MM.1S (cell line): ENCODE measurements at regions not wholly inside any gene's neighbourhood (a gene's known extent, or its start where the extent isn't known, plus 50 kb on each side); places are given as distances from the start of the nearest gene placed in this dataset.

ENCODE experiments used
- DNase-seq: peaks from one replicate; pipeline ENCODE4 v3.0.0-alpha.2; 2015
- H2AFZ ChIP-seq: fragments of 300-600 bp; sonication (generic); 2 replicates; pipeline ENCODE4 v1.6.0; 2016; ENCODE audit warnings: antibody characterized with exemption, low read length
- H3F3A ChIP-seq: fragments of 300-600 bp; sonication (generic); 2 replicates; pipeline ENCODE4 v1.6.1; 2016; ENCODE audit warnings: mild to moderate bottlenecking, antibody characterized with exemption, low read length, moderate library complexity, mixed read lengths; ENCODE audit not compliant: insufficient read depth
- H3K27ac ChIP-seq: fragments of 300-600 bp; sonication (generic); 2 replicates; pipeline ENCODE4 v1.5.1; 2016; ENCODE audit warnings: mild to moderate bottlenecking, low read length
- H3K27me3 ChIP-seq: fragments of 300-600 bp; sonication (generic); replicated peaks from 2 replicates; pipeline ENCODE4 v1.6.0; 2016; ENCODE audit warnings: low read length; ENCODE audit not compliant: insufficient read depth
- H3K36me3 ChIP-seq: fragments of 300-600 bp; sonication (generic); replicated peaks from 2 replicates; pipeline ENCODE4 v1.6.1; 2016; ENCODE audit warnings: mild to moderate bottlenecking, low read length, mixed read lengths; ENCODE audit not compliant: insufficient read depth
- H3K4me1 ChIP-seq: fragments of 300-600 bp; sonication (generic); 2 replicates; pipeline ENCODE4 v1.6.1; 2016; ENCODE audit warnings: low read length, mixed read lengths
- H3K4me2 ChIP-seq: fragments of 300-600 bp; sonication (generic); 2 replicates; pipeline ENCODE4 v1.6.0; 2016; ENCODE audit warnings: low read depth, low read length
- H3K4me3 ChIP-seq: fragments of 300-600 bp; sonication (generic); 2 replicates; pipeline ENCODE4 v1.5.1; 2016; ENCODE audit warnings: low read length, mixed read lengths
- H3K79me2 ChIP-seq: fragments of 300-600 bp; sonication (generic); 2 replicates; pipeline ENCODE4 v1.6.1; 2016; ENCODE audit warnings: mixed run types, low read length, mixed read lengths
- H3K9ac ChIP-seq: fragments of 300-600 bp; sonication (generic); 2 replicates; pipeline ENCODE4 v1.6.1; 2016; ENCODE audit warnings: low read length, mixed read lengths
- H3K9me2 ChIP-seq: fragments of 300-600 bp; sonication (generic); replicated peaks from 2 replicates; pipeline ENCODE4 v1.6.1; 2016; ENCODE audit warnings: mild to moderate bottlenecking, low read length, mixed read lengths; ENCODE audit not compliant: insufficient read depth
- H3K9me3 ChIP-seq: fragments of 300-600 bp; sonication (generic); replicated peaks from 2 replicates; pipeline ENCODE4 v1.6.1; 2016; ENCODE audit warnings: mild to moderate bottlenecking, low read length, mixed read lengths; ENCODE audit not compliant: insufficient read depth
- H4K20me1 ChIP-seq: fragments of 300-600 bp; sonication (generic); 2 replicates; pipeline ENCODE4 v1.6.1; 2016; ENCODE audit warnings: mild to moderate bottlenecking, low read length, moderate library complexity, mixed read lengths; ENCODE audit not compliant: insufficient read depth
- EZH2 ChIP-seq: fragments of 300-600 bp; sonication (generic); optimal IDR thresholded peaks from 2 replicates; pipeline ENCODE3; 2017; ENCODE audit warnings: low read depth, mild to moderate bottlenecking, antibody characterized with exemption, low read length, mixed read lengths
- EZH2phosphoT487 ChIP-seq: fragments of 300-600 bp; sonication (generic); IDR thresholded peaks from 2 replicates; pipeline ENCODE4 v1.6.1; 2018; ENCODE audit warnings: antibody characterized with exemption, low read length
- TF ChIP-seq, protein P1 (sequence below): fragments of 300-600 bp; sonication (generic); IDR thresholded peaks from 2 replicates; pipeline ENCODE4 v1.5.1; 2016; ENCODE audit warnings: antibody characterized with exemption, low read length, mixed read lengths

DNA sequence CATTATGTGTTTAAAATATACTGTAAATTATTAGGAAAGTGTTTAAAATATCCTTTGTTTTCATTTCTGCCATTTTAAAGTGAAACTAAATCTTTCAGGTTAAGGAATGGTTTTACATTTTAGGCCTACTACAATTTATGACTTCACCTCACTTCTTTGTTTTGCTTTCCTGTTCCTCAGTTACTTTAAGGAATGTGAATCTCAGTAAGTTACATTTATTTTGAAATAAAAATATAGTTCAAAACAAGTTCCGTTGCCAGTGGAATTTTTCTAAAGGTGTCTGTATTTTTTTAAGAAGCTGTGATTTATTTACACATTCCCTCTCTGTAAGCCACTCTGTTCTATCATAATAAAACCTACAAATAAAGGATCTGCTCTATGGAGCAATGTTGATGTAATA is 630.9 kb upstream of the AGTR1 start:
- no peak overlapping the region for H3K4me3 ChIP-seq
- no peaks in the 10 kb centered on the region for H3K36me3 ChIP-seq
- no peaks in the 10 kb centered on the region for H4K20me1 ChIP-seq
- no peaks in the 10 kb centered on the region for H3K9me2 ChIP-seq
- no peak overlapping the region for H3K9ac ChIP-seq
- 0 out of 2 replicates have a peak overlapping the region, but pooled peaks have one; percentile 13 for H3K4me2 ChIP-seq
- H2AFZ ChIP-seq: no peak overlapping the region
- H3F3A ChIP-seq: no peaks in the 10 kb centered on the region
- H3K9me3 ChIP-seq: no peaks in the 10 kb centered on the region
- no peaks in the 10 kb centered on the region for H3K27me3 ChIP-seq
- TF ChIP-seq EZH2phosphoT487 (no peak), EZH2 (no peak)
- TF ChIP-seq, protein P1, sequence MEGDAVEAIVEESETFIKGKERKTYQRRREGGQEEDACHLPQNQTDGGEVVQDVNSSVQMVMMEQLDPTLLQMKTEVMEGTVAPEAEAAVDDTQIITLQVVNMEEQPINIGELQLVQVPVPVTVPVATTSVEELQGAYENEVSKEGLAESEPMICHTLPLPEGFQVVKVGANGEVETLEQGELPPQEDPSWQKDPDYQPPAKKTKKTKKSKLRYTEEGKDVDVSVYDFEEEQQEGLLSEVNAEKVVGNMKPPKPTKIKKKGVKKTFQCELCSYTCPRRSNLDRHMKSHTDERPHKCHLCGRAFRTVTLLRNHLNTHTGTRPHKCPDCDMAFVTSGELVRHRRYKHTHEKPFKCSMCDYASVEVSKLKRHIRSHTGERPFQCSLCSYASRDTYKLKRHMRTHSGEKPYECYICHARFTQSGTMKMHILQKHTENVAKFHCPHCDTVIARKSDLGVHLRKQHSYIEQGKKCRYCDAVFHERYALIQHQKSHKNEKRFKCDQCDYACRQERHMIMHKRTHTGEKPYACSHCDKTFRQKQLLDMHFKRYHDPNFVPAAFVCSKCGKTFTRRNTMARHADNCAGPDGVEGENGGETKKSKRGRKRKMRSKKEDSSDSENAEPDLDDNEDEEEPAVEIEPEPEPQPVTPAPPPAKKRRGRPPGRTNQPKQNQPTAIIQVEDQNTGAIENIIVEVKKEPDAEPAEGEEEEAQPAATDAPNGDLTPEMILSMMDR: no peak
- H3K79me2 ChIP-seq: no peaks in the 10 kb centered on the region
- no peak for DNase-seq
- no peaks in the 10 kb centered on the region for H3K4me1 ChIP-seq
- H3K27ac ChIP-seq: no peak overlapping the region

DNA sequence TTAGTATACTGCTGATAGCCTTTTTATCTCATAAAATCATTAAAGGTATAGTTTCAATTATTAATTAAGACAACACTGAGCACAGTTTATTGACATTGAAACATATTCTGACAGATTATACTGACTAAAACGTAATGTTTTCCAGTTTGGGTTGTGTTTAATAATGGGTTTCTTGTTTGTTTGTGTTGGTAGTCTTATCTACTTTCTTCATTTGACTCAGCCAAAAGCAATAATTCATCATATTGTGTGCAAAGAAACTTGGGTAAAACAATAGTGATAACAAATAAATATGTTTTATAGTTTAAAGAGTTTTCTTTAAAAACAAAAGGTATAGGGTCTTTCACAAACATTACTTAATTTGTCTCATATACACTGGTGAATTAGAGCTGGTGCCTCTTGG is 629.2 kb upstream of the AGTR1 start:
- no peaks in the 10 kb centered on the region for H3K27me3 ChIP-seq
- no peaks in the 10 kb centered on the region for H3K9me3 ChIP-seq
- no peak overlapping the region for H3K27ac ChIP-seq
- no peak overlapping the region for H3K4me3 ChIP-seq
- no peaks in the 10 kb centered on the region for H3K9me2 ChIP-seq
- no peaks in the 10 kb centered on the region for H4K20me1 ChIP-seq
- TF ChIP-seq, protein P1: no peak
- TF ChIP-seq EZH2phosphoT487: no peak
- no peak for TF ChIP-seq EZH2
- DNase-seq: no peak
- no peaks in the 10 kb centered on the region for H3F3A ChIP-seq
- no peaks in the 10 kb centered on the region for H3K79me2 ChIP-seq
- H3K4me2 ChIP-seq: no peak overlapping the region
- H2AFZ ChIP-seq: no peak overlapping the region
- no peaks in the 10 kb centered on the region for H3K4me1 ChIP-seq
- H3K9ac ChIP-seq: no peak overlapping the region
- no peaks in the 10 kb centered on the region for H3K36me3 ChIP-seq

DNA sequence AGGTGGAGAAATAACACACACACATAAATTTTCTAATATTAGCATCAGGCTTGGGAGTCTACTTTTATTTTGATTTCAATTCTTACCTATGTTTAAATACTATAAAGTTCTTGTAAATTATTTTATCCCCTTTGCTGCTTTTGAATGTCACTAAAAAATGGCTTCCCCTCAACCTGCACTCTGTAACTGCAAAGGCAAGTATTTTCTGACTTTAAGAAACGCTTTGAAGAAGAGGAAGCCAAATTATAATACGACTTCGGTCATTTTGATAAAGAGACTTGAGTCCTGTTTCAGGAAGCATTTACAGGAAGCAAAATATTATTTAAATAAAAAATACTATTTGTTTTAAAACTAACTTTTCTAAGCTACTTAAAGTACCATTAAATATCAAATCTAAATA is 627.7 kb upstream of the AGTR1 start:
- TF ChIP-seq, protein P1: no peak
- TF ChIP-seq EZH2phosphoT487: no peak
- no peak for TF ChIP-seq EZH2
- no peak overlapping the region for H3K27ac ChIP-seq
- no peaks in the 10 kb centered on the region for H3K79me2 ChIP-seq
- no peak overlapping the region for H3K4me2 ChIP-seq
- H4K20me1 ChIP-seq: no peaks in the 10 kb centered on the region
- H3K4me1 ChIP-seq: no peaks in the 10 kb centered on the region
- no peak for DNase-seq
- H3F3A ChIP-seq: no peaks in the 10 kb centered on the region
- H3K9me3 ChIP-seq: no peaks in the 10 kb centered on the region
- H3K9ac ChIP-seq: no peak overlapping the region
- H3K27me3 ChIP-seq: no peaks in the 10 kb centered on the region
- no peaks in the 10 kb centered on the region for H3K9me2 ChIP-seq
- H3K36me3 ChIP-seq: no peaks in the 10 kb centered on the region
- no peak overlapping the region for H3K4me3 ChIP-seq
- no peak overlapping the region for H2AFZ ChIP-seq
